NCI-H524 (cell line): ENCODE measurements at regions not wholly inside any gene's neighbourhood (a gene's known extent, or its start where the extent isn't known, plus 50 kb on each side); places are given as distances from the start of the nearest gene placed in this dataset.
"Not testable (repeated sequence)": the region's sequence is repeated elsewhere in the genome, so short reads cannot be mapped to it uniquely, and the experiment has no call there.

Experiments
- DNase-seq, 2 experiments: peaks; one replicate each; lab custom pipeline; 2025; lab: John Stamatoyannopoulos, UW

GRCh38 chr14:56422221-56422620 is 157.4 kb upstream of the TMEM260 start:
- no peak for DNase-seq

DNA sequence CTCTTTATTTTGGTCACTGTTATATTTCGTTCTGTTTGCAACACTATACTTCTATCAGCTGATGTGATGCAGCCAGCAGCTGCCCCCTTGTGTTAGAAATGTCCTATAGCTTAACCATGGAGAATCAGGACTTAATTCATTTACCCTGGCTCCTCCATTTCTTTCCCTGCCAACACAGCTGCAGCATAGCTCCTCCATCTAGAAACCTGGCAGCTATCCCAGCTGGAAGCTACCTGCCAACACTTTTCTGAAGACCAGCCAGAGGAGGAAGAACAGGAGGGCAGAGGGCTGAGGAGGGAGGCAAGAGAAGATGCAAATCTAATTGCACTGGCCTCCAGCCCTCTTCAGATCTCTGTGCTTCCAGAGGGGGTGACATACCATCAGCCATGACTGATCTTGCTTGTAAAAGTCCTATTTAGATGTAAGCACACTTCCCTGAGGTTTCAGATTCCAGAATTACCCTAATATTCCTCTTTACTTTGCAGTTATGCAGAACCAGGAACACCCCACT is 156.8 kb upstream of the TMEM260 start:
- DNase-seq, result peak; percentile 78 to 89

DNA sequence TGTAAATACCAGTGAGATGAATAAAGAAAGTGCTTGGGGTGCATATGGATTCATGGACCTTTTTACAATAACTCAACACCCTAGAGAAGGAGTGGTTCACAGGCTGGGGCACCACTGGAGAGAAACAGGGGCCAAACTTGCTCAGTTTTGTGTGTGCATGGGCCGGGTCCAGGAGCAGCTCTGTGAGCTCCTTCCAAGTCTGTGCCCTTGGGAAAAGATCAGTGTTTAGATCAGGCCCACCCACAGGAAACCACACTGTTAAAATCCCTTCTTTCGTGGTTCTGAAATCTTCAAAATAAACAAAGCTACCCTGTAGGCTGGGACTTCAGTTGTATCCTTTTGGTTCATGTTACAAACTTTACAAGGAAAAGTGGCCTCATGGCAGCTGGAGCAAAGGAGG is 156.1 kb upstream of the TMEM260 start:
- DNase-seq, result no peak

DNA sequence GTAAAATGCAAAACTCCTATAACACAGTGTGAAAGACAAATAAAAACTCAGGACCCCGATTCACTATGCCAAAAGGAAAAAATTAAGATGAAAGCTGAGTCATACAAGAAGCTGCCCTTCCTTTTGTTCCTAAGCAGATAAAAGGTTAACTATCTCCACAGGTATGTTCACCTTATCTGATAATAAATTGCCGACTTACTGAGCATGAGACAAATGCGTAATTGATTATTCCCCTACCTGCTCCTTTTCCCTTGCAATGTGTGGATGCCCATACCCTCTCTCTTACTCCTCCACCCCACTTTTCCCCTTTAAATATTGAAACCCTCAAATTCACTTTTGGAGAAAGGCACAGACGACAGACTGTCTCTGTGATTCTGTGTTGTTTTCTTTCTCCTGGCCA is 148.6 kb upstream of the TMEM260 start:
- DNase-seq, result no peak

DNA sequence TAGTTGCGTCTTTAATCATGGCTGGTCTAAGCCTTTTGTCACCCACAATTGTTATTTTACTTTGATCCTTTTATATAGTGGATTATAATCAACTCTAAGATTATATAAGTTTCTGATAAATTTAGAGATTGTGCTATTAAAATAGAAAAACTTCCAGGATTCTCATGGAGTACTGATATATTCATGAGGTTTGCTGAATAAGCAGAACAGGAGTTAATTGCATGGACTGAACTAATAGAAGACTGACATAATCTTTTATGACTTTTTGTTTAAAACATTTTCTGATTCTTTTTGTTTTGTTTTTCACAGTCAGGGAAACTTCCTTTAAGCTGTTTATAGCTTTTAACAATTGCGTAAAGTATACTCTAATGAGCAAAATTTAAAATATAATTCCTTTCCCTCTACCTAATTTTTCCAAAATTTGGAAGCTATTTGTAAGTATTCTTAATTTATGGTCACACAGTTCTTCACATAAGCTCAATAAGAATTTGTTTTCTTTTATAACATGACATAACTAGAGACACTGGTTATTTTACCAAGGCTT is 129.9 kb upstream of the TMEM260 start:
- DNase-seq, result no peak

- DNase-seq, result no peak
Measured at GRCh38 chr14:56452940-56453339, 126.7 kb upstream of the TMEM260 start.

GRCh38 chr14:56454680-56455079 is 124.9 kb upstream of the TMEM260 start:
- not testable (repeated sequence) for DNase-seq

- no peak for DNase-seq
Measured at GRCh38 chr14:56460469-56460868, 119.1 kb upstream of the TMEM260 start.

DNA sequence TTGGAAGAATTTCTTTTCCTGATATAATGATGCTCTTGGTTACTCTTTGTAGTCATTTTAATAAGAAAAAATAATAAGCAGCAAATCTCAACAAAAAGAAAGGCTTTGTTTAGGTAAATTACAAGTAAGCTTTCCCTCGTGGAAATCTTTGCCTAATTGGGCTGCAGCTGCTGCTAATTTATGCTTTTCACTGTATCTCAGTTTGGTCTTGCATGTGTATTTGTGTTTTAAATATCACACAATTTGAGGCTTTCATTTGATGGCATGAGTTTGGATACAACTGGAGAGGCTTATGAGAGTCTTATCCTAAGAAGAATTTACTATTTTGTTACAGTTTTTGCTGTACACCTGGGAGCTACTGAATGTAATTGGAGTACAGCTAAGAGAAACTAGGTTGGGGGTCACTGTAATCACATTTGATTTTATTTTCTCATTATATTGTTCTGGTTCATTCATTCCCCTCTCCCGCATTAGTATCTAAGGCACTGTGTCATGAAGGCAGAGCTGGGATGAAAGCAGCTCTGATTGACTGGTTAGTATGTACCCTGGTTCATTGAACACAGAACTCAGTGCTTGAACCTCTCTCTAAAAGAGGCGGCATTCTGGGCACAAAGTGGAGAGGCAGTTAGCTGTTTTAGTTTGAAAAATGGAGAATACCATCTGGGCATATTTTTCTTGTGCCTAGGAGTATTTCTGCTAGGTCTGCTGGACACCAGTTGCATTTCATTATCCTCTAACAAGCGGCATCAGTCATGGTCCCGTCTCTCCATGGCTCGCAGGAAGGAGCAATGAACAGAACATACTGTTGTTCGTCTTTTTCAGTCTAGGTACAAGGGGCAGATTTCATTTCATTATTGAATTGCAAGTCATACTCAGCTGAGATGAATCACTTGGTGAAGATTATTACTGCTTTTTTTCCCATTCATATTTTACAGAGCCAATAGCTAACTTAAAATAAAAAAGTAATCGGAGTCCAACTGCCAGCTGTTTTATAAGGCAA is 118.0 kb upstream of the TMEM260 start:
- no peak for DNase-seq

- no peak for DNase-seq
Measured at GRCh38 chr14:56463271-56463890, 116.2 kb upstream of the TMEM260 start.

GRCh38 chr14:56471056-56471455 is 108.5 kb upstream of the TMEM260 start:
- DNase-seq, result no peak

GRCh38 chr14:56474419-56475022 is 105.1 kb upstream of the TMEM260 start:
- DNase-seq, result peak; percentile 69 to 79

GRCh38 chr14:56482310-56482911 is 97.2 kb upstream of the TMEM260 start:
- peak; percentile 48 to 84 for DNase-seq

- DNase-seq, result peak; percentile 21 to 70
Measured at GRCh38 chr14:56487090-56487667, 92.4 kb upstream of the TMEM260 start.

GRCh38 chr14:56487761-56488160 is 91.8 kb upstream of the TMEM260 start:
- no peak for DNase-seq

- DNase-seq, result no peak
Measured at GRCh38 chr14:56488306-56488705, 91.3 kb upstream of the TMEM260 start.

DNA sequence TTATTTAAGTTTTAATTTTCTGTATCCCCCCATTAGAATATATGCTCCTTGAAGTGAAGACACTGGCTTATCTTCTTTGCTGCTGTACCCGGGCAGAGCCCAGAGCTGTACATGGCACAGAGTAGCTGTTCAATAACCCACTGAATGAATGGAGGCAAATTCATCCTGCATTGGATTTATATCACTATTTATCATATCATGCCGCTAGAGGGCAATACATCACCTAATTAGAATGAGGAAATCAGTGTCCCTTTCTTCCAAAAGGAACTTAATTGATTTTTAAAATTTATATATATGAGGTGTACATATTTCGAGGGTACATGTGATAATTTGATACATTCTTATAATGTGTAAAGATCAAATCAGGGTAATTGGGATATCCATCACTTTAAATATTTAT is 89.2 kb upstream of the TMEM260 start:
- peak; percentile 45 to 83 for DNase-seq

DNA sequence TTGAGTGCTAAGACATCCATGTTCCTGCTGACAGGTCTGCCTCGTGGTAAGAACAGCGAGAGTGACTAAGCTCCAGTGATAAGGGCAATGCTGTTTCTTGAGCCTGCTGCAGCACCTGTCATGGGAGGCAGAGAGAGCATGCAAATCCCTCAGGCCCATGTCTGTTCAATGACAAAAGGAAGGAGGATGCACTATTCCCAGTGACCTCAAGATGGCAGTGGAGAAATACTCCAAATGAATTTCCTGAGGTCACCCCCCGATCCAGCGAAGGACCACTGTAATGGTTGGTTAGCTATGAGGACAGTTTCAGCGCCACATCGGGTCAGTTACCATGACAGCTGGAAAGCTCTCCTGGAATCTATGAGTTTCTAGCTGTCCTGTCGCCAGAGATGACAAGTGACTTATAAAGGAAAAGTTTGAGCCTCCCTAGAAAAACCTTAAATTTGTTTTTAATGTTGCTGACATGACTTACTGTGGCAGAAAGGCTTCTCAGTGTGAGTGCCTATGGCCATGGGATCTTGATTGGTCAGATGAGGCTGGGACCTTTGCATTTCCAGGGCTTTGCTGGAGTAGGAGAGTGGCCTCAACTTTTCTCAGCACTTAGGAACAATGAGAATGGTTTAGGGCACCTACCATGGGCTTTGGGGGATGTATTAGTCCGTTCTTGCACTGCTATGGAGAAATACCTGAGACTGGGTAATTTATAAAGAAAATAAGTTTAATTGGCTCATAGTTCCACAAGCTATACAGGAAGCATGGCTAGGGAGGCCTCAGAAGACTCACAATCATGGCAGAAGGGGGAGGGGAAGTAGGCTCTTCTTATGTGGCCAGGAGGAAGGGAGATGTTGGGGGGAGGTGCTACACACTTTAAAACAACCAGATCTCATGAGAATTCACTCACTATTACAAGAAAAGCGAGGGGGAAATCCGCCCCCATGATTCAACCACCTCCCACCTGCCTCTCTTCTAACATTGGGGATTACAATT is 88.0 kb upstream of the TMEM260 start:
- peak; percentile 99 for DNase-seq

DNA sequence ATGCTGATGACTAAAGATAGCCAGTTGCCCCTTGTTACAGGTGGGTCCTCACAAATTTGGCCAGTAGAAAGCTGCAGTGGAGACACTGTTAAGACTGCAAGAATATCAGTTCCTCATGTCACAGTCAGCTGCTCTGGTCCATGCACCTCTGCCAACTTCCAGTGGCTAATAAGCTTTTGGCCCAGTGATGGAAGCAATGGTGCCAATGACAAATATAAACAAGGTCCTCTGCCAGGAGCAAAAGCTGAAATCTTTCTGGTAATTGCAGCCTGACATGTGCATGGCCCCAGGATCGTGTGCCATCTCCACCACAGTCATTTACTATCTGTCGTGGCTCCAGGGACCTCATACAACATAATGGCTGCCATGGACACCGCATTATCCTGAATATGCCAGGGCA is 85.4 kb upstream of the TMEM260 start:
- no peak for DNase-seq

DNA sequence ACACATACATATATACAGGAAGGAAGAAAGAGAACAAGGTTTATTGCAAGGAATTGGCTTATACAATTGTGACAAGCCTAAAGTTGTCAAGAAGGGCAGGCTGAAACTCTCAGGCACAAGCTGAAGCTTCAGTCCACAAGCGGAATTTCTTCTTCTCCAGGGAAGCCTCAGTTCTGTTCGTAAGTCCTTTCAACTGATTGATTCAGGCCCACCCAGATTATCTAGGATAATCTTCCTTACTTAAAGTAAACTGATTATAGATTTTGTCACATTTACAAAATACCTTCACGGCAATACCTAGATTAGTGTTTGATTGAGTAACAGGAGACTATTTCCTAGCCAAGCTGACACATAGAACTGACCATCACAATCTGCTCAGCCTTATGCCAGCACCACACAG is 81.5 kb upstream of the TMEM260 start:
- no peak for DNase-seq
